NCI-H446 (cell line): ENCODE measurements at regions not wholly inside any gene's neighbourhood (a gene's known extent, or its start where the extent isn't known, plus 50 kb on each side); places are given as distances from the start of the nearest gene placed in this dataset.
A peak's percentile ranks its signal among the peaks of the same experiment; 100 is the strongest.
"Not testable (repeated sequence)": the region's sequence is repeated elsewhere in the genome, so short reads cannot be mapped to it uniquely, and the experiment has no call there.

Experiments
- DNase-seq, 2 experiments: peaks; one replicate each; lab custom pipeline; 2025; lab: John Stamatoyannopoulos, UW

GRCh38 chr20:1754306-1754705, 96.7 kb upstream of the SIRPG start:
- no peak for DNase-seq

GRCh38 chr20:1752045-1752444, 94.5 kb upstream of the SIRPG start:
- no peak for DNase-seq

GRCh38 chr20:1748777-1749176, 91.2 kb upstream of the SIRPG start:
- DNase-seq = no peak

- no peak for DNase-seq
Measured at GRCh38 chr20:1747953-1748577, 90.5 kb upstream of the SIRPG start.

- DNase-seq = not testable (repeated sequence)
Measured at GRCh38 chr20:1742049-1742434, 84.5 kb upstream of the SIRPG start.

GRCh38 chr20:1741309-1742048, 83.9 kb upstream of the SIRPG start:
- no peak for DNase-seq

- no peak for DNase-seq
Measured at GRCh38 chr20:1737134-1737533, 79.6 kb upstream of the SIRPG start.

GRCh38 chr20:1735417-1736089, 78.0 kb upstream of the SIRPG start:
- no peak for DNase-seq

GRCh38 chr20:1734269-1734858, 76.8 kb upstream of the SIRPG start:
- DNase-seq = peak in 1 of 2 experiments; percentile 22

- not testable (repeated sequence) for DNase-seq
Measured at GRCh38 chr20:1731828-1732375, 74.3 kb upstream of the SIRPG start.

GRCh38 chr20:1730981-1731711, 73.6 kb upstream of the SIRPG start:
- not testable (repeated sequence) for DNase-seq

GRCh38 chr20:1727303-1727702, 69.7 kb upstream of the SIRPG start:
- not testable (repeated sequence) for DNase-seq

GRCh38 chr20:1724901-1725300, 67.3 kb upstream of the SIRPG start:
- no peak for DNase-seq

- DNase-seq = no peak
Measured at GRCh38 chr20:1722513-1723050, 65.0 kb upstream of the SIRPG start.

- DNase-seq = no peak
Measured at GRCh38 chr20:1721687-1722512, 64.3 kb upstream of the SIRPG start.

GRCh38 chr20:1720845-1721475, 63.4 kb upstream of the SIRPG start:
- DNase-seq = no peak

GRCh38 chr20:1720226-1720625, 62.6 kb upstream of the SIRPG start:
- DNase-seq = no peak

GRCh38 chr20:1718604-1719384, 61.2 kb upstream of the SIRPG start:
- DNase-seq = peak in 1 of 2 experiments; percentile 38
